T-helper 1 cell treated with Interleukin-12 subunit alpha and Interleukin-12 subunit beta and Interleukin-4 antibody, amounts not matched to agents 30 μg/mL and 1 μg/mL, for 36 hours (primary cell): ENCODE measurements at regions not wholly inside any gene's neighbourhood (a gene's known extent, or its start where the extent isn't known, plus 50 kb on each side); places are given as distances from the start of the nearest gene placed in this dataset.
"Not testable (repeated sequence)": the region's sequence is repeated elsewhere in the genome, so short reads cannot be mapped to it uniquely, and the experiment has no call there.

ENCODE experiments used
- H3K27ac Mint-ChIP-seq: one replicate; pipeline ENCODE4 v1.8.0; 2021; ENCODE audit warnings: mild to moderate bottlenecking, mixed read lengths
- H3K27me3 Mint-ChIP-seq: one replicate; pipeline ENCODE4 v1.8.0; 2021; ENCODE audit warnings: low read depth, mixed read lengths
- H3K36me3 Mint-ChIP-seq: one replicate; pipeline ENCODE4 v1.8.0; 2021; ENCODE audit warnings: low read depth, mixed read lengths
- H3K4me1 Mint-ChIP-seq: one replicate; pipeline ENCODE4 v1.8.0; 2021; ENCODE audit warnings: low read depth, mixed read lengths
- H3K4me3 Mint-ChIP-seq: one replicate; pipeline ENCODE4 v1.8.0; 2021; ENCODE audit warnings: mild to moderate bottlenecking, moderate library complexity, mixed read lengths
- H3K9me3 Mint-ChIP-seq: one replicate; pipeline ENCODE4 v1.8.0; 2021; ENCODE audit warnings: mixed read lengths

DNA sequence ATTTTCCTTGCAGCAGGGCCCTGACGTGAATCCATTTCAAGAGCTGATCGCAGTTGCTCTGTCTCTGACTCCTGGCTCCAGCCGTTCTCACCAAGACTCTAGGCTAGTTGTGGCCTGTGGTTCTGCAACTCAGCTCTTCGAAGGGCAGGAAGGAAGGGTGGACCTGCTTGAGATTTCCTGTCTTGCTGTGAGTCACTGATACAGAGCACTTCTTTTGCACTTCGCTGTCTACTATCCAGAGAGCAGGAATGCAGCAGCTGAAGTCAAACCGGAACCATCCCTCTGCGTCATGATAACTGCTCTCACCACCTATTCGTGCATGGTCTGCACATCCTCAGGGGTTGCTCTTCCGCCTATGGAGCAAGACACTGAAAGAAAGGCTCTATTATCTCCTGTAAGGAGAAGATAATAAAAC lies 59.7 kb downstream of the RAP2B start:
- Mint-ChIP-seq H3K27me3 (no peaks in the 10 kb centered on the region), H3K4me1 (peaks cover 44% of the 10 kb centered on the region), H3K9me3 (peaks cover 15% of the 10 kb centered on the region), H3K27ac (peak overlapping the region; percentile 90), H3K36me3 (peaks cover 19% of the 10 kb centered on the region), H3K4me3 (peak overlapping the region; percentile 69)

DNA sequence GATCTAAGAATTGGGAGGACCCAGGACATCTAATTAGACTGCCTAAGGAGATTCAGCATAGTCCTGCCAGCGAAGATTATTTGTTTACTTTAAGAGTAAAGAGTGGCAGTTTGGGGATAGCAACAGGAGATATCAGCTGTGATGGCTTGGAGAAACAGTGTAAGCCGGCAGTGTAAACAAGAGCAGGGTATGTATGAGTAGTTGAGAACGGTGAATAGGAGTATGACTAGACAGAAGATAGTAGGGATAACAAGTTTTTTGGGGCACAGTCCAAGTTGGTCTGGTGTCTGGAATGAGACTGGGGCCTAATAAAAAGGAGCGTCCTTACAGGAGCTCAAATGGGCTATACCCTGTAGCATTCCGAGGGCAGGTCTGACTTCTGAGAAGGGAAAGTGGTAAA lies 64.9 kb downstream of the RAP2B start:
- not testable (repeated sequence) for H3K4me1 Mint-ChIP-seq, H3K9me3 Mint-ChIP-seq, H3K27me3 Mint-ChIP-seq, H3K27ac Mint-ChIP-seq, H3K4me3 Mint-ChIP-seq, H3K36me3 Mint-ChIP-seq

DNA sequence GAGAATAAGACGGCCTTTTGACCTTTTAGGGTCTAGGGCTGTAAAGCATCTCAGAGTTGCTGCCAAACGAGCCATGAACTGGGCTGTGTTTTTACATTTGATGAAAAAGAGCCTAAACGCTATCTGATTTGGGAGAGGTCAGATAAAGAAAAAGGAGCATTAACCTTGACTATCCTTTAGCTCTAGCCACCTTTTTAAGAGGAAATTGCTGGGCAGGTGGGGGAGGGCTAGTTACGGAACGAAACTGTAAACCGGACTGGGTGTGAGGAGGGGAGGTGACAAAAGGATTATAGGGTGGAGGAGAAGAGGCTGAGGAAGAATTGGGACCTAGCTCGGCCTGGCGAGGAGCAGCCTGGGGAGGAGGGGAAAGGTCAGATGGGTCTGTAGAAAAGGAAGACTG lies 68.4 kb downstream of the RAP2B start:
- H3K27me3 Mint-ChIP-seq, H3K27ac Mint-ChIP-seq, H3K4me3 Mint-ChIP-seq, H3K9me3 Mint-ChIP-seq, H3K36me3 Mint-ChIP-seq, H3K4me1 Mint-ChIP-seq: not testable (repeated sequence)

GRCh38 chr3:153231245-153231644 lies 69.2 kb downstream of the RAP2B start:
- H3K27ac Mint-ChIP-seq, H3K4me1 Mint-ChIP-seq, H3K4me3 Mint-ChIP-seq, H3K36me3 Mint-ChIP-seq, H3K9me3 Mint-ChIP-seq, H3K27me3 Mint-ChIP-seq: not testable (repeated sequence)

- H3K9me3 Mint-ChIP-seq, H3K4me1 Mint-ChIP-seq, H3K4me3 Mint-ChIP-seq, H3K27ac Mint-ChIP-seq, H3K36me3 Mint-ChIP-seq, H3K27me3 Mint-ChIP-seq: not testable (repeated sequence)
Measured at GRCh38 chr3:153232050-153232752, 70.2 kb downstream of the RAP2B start.

- H3K36me3 Mint-ChIP-seq: no peaks in the 10 kb centered on the region
- no peaks in the 10 kb centered on the region for H3K9me3 Mint-ChIP-seq
- peaks cover 1% of the 10 kb centered on the region for H3K4me1 Mint-ChIP-seq
- H3K27ac Mint-ChIP-seq: no peak overlapping the region
- no peak overlapping the region for H3K4me3 Mint-ChIP-seq
- H3K27me3 Mint-ChIP-seq: peaks cover 7% of the 10 kb centered on the region
Measured at GRCh38 chr3:153232851-153233271, 70.8 kb downstream of the RAP2B start.

GRCh38 chr3:153233986-153234385 lies 72.0 kb downstream of the RAP2B start:
- Mint-ChIP-seq H3K27me3 (peaks cover 7% of the 10 kb centered on the region), H3K9me3 (no peaks in the 10 kb centered on the region), H3K4me3 (no peak overlapping the region), H3K36me3 (no peaks in the 10 kb centered on the region), H3K4me1 (peaks cover 1% of the 10 kb centered on the region), H3K27ac (no peak overlapping the region)

- Mint-ChIP-seq H3K27me3 (peaks cover 5% of the 10 kb centered on the region), H3K9me3 (peaks cover 10% of the 10 kb centered on the region), H3K4me1 (no peaks in the 10 kb centered on the region), H3K27ac (no peak overlapping the region), H3K4me3 (no peak overlapping the region), H3K36me3 (no peaks in the 10 kb centered on the region)
Measured at GRCh38 chr3:153242896-153243295, 80.9 kb downstream of the RAP2B start.

GRCh38 chr3:153244961-153245360 lies 82.9 kb downstream of the RAP2B start:
- Mint-ChIP-seq H3K9me3 (peaks cover 10% of the 10 kb centered on the region), H3K27me3 (peaks cover 5% of the 10 kb centered on the region), H3K4me3 (no peak overlapping the region), H3K4me1 (no peaks in the 10 kb centered on the region), H3K36me3 (no peaks in the 10 kb centered on the region), H3K27ac (no peak overlapping the region)

GRCh38 chr3:153245661-153246060 lies 83.6 kb downstream of the RAP2B start:
- Mint-ChIP-seq H3K9me3 (peaks cover 10% of the 10 kb centered on the region), H3K36me3 (no peaks in the 10 kb centered on the region), H3K27ac (no peak overlapping the region), H3K4me1 (no peaks in the 10 kb centered on the region), H3K4me3 (no peak overlapping the region), H3K27me3 (peaks cover 5% of the 10 kb centered on the region)

GRCh38 chr3:153246331-153246730 lies 84.3 kb downstream of the RAP2B start:
- Mint-ChIP-seq H3K9me3 (peaks cover 10% of the 10 kb centered on the region), H3K36me3 (no peaks in the 10 kb centered on the region), H3K4me3 (no peak overlapping the region), H3K27ac (no peak overlapping the region), H3K27me3 (peaks cover 5% of the 10 kb centered on the region), H3K4me1 (no peaks in the 10 kb centered on the region)

DNA sequence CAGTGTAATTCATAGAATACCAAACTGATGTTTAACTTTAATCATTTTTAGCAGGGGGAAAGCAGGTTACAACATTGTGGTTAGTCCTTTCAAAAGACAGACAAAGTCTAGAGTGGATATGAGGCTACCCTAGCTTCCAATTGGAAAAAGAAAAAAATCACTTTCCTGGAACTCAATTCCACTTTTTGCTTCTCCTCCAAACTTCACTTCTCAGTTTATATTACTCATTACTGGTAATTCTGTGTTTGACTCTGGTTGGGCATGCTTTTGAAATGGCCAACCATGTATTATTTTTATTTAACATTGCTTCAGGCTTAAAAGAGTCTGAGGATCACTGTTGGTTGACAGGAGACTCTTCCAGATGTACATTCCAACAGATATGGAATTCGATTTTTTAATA lies 84.8 kb downstream of the RAP2B start:
- H3K36me3 Mint-ChIP-seq: no peaks in the 10 kb centered on the region
- H3K27me3 Mint-ChIP-seq: peaks cover 5% of the 10 kb centered on the region
- no peak overlapping the region for H3K27ac Mint-ChIP-seq
- H3K9me3 Mint-ChIP-seq: peaks cover 8% of the 10 kb centered on the region
- no peaks in the 10 kb centered on the region for H3K4me1 Mint-ChIP-seq
- no peak overlapping the region for H3K4me3 Mint-ChIP-seq

DNA sequence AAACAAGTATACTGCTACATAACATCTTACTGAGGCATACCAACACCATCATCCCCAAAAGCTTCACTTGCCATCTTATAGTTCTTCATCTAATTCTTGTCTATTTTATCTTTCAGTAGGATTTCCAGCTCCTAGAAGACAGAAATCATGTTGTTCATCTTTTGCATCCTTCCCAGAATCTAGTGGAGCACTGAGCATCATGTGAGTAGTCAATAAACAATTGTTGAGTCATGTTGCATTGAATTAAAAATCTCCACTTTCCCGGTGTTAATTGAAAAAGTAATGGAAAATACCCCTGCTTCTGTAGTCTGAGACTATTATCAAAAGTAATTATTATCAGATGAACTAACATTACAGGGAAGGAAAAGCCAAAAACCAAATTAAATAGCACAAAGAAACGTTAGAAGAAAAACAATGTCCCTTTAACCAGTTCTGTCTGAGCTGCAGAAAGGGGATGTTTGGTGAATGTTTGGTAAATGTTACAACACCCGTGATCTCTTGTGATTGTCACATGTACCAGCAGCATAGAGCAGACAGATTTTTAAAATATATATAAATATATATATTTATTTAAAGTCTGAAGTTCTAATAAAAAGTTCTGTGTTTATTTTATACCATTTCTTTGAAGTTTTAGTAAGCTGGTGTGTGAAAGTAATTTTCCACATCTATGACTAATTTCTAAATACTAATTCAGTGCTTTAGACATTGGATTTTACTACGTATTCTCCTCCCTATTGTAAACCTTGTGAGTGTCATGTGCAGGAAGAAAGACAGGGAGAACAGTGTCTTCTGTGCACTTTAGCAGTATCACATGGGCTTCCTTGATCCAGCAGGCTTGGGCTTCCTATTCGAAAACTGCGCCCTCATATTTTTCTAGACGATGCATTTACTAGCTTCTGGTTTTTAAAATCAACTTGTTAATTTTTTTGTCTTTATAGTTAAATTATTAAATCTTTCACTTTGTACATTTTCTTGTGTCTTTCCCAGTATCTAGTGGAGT lies 85.6 kb downstream of the RAP2B start:
- Mint-ChIP-seq H3K4me1 (no peaks in the 10 kb centered on the region), H3K36me3 (no peaks in the 10 kb centered on the region), H3K9me3 (peaks cover 2% of the 10 kb centered on the region), H3K4me3 (no peak overlapping the region), H3K27me3 (peaks cover 1% of the 10 kb centered on the region), H3K27ac (no peak overlapping the region)

- H3K4me3 Mint-ChIP-seq, H3K36me3 Mint-ChIP-seq, H3K4me1 Mint-ChIP-seq, H3K27me3 Mint-ChIP-seq, H3K27ac Mint-ChIP-seq, H3K9me3 Mint-ChIP-seq: not testable (repeated sequence)
Measured at GRCh38 chr3:153248835-153249234, 86.8 kb downstream of the RAP2B start.

GRCh38 chr3:153249906-153250305 lies 87.9 kb downstream of the RAP2B start:
- H3K36me3 Mint-ChIP-seq: no peaks in the 10 kb centered on the region
- H3K9me3 Mint-ChIP-seq: no peaks in the 10 kb centered on the region
- no peak overlapping the region for H3K4me3 Mint-ChIP-seq
- H3K27me3 Mint-ChIP-seq: no peaks in the 10 kb centered on the region
- H3K27ac Mint-ChIP-seq: no peak overlapping the region
- H3K4me1 Mint-ChIP-seq: no peaks in the 10 kb centered on the region
